Activated naive CD4-positive, alpha-beta T cell treated with anti-CD3 and anti-CD28 coated beads, Interleukin-2, amount 10 ng/mL, durations not matched to agents 7 days and 5 days (primary cell): ENCODE measurements at regions not wholly inside any gene's neighbourhood (a gene's known extent, or its start where the extent isn't known, plus 50 kb on each side); places are given as distances from the start of the nearest gene placed in this dataset.

ENCODE experiments used
- CTCF ChIA-PET: fragments of 350-600 bp; sonication (Branson Sonifier 250); formaldehyde crosslinking; loops from one replicate; lab custom pipeline; 2021; ENCODE audit warnings: antibody characterized with exemption; lab: Charles Lee
- DNase-seq: peaks from one replicate; pipeline ENCODE4 v3.0.0-alpha.2; 2020
- H3K27ac Mint-ChIP-seq: one replicate; pipeline ENCODE4 v1.8.0; 2021; ENCODE audit warnings: mild to moderate bottlenecking, moderate library complexity, mixed read lengths
- H3K27me3 Mint-ChIP-seq: one replicate; pipeline ENCODE4 v1.8.0; 2021; ENCODE audit warnings: mild to moderate bottlenecking, mixed read lengths
- H3K36me3 Mint-ChIP-seq: one replicate; pipeline ENCODE4 v1.8.0; 2021; ENCODE audit warnings: mixed read lengths
- H3K4me1 Mint-ChIP-seq: one replicate; pipeline ENCODE4 v1.8.0; 2021; ENCODE audit warnings: mixed read lengths
- H3K4me3 Mint-ChIP-seq: one replicate; pipeline ENCODE4 v1.8.0; 2021; ENCODE audit warnings: mild to moderate bottlenecking, moderate library complexity, mixed read lengths
- H3K9me3 Mint-ChIP-seq: one replicate; pipeline ENCODE4 v1.8.0; 2021; ENCODE audit warnings: mixed read lengths

DNA sequence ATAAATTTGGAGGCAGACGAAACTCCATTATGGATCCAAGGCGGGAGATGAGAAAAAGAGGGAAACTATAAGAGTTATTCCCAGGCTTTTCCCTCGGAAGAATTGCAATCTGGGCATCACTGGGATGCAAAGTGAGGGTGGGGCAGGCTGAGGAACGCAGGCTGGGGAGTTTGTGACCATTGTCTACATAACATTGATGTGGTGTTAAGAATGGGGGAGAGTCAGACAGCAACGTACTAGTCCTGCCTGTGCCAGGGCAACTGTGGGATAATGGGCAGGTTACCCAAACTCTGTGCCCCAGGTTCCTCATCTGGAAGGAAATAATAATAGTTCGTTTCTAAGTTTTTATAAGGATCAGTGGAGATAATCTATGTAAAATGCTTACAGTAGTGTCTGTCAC is 84.4 kb upstream of the SIX2 start:
- DNase-seq = no peak
- CTCF ChIA-PET = no interaction called here
- H3K27me3 Mint-ChIP-seq = peaks cover 21% of the 10 kb centered on the region

DNA sequence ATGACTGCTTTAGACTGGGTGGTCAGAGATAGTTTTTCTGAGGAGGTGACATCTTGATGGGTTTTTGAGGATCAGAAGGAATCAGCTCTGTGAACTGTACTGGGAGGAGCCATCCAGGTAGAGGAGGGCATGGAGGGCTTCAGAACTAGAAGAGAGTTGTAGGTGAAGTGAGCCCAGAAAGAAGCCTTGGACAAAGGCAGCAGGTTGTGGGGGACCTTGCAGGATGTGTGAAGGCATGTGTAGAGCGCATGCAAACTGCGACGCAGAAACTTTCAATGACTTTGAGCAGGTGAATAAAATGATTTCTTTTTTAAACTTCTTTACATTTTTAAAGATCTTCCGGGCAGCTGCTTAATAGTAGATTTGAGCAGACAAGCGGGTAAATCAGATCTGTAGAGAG is 83.9 kb upstream of the SIX2 start:
- CTCF ChIA-PET = no interaction called here
- Mint-ChIP-seq H3K4me1 (no peaks in the 10 kb centered on the region), H3K27me3 (peaks cover 21% of the 10 kb centered on the region), H3K9me3 (no peaks in the 10 kb centered on the region), H3K36me3 (no peaks in the 10 kb centered on the region), H3K27ac (no peak overlapping the region), H3K4me3 (no peak overlapping the region)
- DNase-seq = no peak

More for the DNA sequence above, 84.4 kb upstream of the SIX2 start:
- Mint-ChIP-seq H3K9me3 (no peaks in the 10 kb centered on the region), H3K4me1 (no peaks in the 10 kb centered on the region), H3K4me3 (no peak overlapping the region), H3K36me3 (no peaks in the 10 kb centered on the region), H3K27ac (no peak overlapping the region)

DNA sequence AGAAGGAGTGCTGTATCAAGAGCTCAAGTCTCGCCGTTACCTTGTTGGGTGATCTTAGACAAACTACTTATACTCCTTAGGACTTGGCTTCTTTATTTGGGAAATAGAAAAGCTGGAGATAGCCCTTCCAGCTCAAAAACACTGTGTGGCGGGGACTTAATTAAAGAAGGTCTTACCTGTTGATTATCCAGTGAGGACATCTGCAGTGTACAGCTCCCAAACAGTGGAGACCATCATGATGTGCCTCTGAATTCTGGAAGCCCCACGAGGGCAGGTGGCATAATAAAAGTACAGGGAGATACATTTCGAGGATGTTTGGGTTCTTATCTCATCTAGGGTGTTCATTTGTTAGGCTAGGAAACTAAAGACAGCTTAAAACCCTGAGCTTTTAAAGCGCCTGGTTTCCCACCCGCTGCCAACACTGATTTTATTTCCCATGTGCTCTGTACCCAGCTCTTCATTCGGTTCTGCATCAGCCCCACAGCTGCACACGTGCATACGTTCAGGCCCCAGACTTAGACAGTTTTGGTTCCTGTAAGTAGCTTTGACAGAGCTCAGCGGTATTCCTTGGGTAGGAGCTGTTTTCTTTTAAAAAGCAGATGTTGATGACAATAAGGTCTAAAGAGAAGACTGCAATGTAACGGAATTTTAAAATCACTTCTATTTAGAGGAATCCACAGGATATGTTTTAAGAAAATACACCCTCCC is 80.5 kb upstream of the SIX2 start:
- H3K9me3 Mint-ChIP-seq = no peaks in the 10 kb centered on the region
- H3K27ac Mint-ChIP-seq = no peak overlapping the region
- no peaks in the 10 kb centered on the region for H3K4me1 Mint-ChIP-seq
- no peaks in the 10 kb centered on the region for H3K36me3 Mint-ChIP-seq
- CTCF ChIA-PET = interaction anchor here (0.8 to 1.4 kb wide), 2 partner anchors 8 to 108 kb away, joined by 3 read pairs; no protein-coding TSS in a partner anchor
- peaks cover 13% of the 10 kb centered on the region for H3K27me3 Mint-ChIP-seq
- DNase-seq = no peak
- H3K4me3 Mint-ChIP-seq = no peak overlapping the region

DNA sequence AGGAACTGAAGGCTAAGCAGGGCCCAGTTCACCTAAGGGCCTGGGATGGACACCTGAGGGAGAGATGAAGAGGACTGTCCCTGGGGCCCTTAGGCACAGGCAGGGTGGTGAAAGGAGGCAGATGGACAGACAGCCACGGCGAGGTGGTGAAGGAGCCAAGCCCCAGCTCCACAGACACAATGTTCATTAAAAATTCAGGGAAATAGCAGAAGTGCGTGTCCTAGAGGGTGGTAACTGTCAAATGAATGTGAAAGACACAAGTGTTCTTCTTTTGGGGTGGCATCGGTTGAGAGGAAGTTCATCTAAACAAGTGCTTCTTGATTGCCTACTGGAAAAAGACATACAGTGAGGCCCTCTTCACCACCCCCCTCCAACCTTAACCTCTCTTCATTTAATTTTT is 76.2 kb upstream of the SIX2 start:
- DNase-seq = no peak
- H3K9me3 Mint-ChIP-seq = no peaks in the 10 kb centered on the region
- no peak overlapping the region for H3K27ac Mint-ChIP-seq
- no peaks in the 10 kb centered on the region for H3K27me3 Mint-ChIP-seq
- no peak overlapping the region for H3K4me3 Mint-ChIP-seq
- CTCF ChIA-PET = no interaction called here
- no peaks in the 10 kb centered on the region for H3K4me1 Mint-ChIP-seq
- no peaks in the 10 kb centered on the region for H3K36me3 Mint-ChIP-seq

DNA sequence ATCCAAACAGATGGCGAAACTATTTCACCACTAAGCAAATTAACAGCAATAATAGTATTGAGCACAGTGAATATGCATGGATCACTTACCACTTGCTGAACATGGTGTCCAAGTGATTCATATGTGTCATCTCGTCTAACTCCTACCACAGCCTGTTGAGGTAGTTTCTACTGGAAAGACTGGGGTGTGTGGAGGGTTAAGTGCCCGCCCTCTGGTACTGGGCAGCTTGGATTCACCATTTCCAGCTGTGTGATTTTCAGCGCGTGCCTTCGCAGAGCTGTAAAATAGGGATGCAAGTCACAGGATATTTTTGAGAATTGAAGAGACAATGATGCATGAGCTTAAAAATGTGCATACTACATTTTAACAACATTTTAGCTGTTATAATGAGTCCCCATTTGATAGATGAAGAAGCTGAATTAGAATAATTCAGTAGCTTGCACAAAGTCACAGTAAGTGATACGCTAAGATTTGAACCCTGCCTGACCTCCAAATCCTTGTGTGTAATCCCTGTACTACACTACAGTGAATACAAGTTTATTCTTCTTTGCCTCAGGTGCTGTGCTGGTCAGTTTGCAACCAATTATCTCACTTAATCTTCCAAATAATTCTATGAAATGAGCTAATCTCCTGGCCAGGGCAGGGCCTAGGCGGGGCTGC is 75.2 kb upstream of the SIX2 start:
- Mint-ChIP-seq H3K4me3 (no peak overlapping the region), H3K9me3 (no peaks in the 10 kb centered on the region), H3K27me3 (no peaks in the 10 kb centered on the region), H3K4me1 (no peaks in the 10 kb centered on the region), H3K36me3 (no peaks in the 10 kb centered on the region), H3K27ac (no peak overlapping the region)
- DNase-seq = no peak
- CTCF ChIA-PET = no interaction called here

DNA sequence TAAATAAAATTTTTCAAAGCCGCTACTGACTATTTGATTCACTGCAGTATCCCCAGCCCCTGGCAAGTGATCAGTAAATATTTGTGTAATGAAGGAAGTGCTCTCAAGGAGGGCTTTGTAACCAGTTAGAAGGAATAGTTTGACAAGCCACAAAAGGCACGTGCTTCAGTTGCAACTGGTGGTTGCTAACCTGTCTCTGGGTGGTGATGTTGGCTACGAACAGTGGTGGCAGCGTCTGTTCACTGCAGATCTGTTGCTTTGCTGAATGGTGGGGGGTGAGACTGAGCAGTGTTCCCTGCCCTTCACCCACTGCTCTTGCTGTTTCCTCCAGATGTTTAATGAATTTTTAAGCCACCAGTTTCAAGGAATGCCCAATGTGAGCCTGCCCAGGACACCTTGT is 73.9 kb upstream of the SIX2 start:
- H3K27me3 Mint-ChIP-seq = no peaks in the 10 kb centered on the region
- no peak overlapping the region for H3K27ac Mint-ChIP-seq

DNA sequence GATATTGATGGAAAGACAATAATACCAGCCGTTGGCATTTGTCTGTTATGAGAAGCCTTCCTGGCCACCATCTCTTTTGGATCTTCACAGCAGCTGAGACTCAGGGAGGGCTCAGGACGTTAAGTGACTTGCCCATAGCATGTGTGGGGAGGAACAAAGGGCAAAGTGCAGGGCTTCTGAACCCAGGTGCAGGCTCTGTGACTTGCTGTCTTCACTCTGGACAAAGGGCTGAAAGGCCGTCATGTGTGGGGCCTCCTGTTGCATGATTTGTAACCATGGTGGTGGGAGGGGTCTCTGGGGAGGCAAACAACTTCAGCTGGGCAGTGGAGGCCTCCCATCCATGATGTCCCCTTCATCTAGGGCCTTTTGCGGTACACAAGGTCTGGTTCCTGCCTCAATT is 65.5 kb upstream of the SIX2 start:
- Mint-ChIP-seq H3K27ac (no peak overlapping the region), H3K27me3 (peaks cover 16% of the 10 kb centered on the region), H3K4me3 (no peak overlapping the region), H3K9me3 (no peaks in the 10 kb centered on the region), H3K4me1 (no peaks in the 10 kb centered on the region), H3K36me3 (no peaks in the 10 kb centered on the region)
- no peak for DNase-seq
- CTCF ChIA-PET = no interaction called here

More for the DNA sequence above, 73.9 kb upstream of the SIX2 start:
- no peaks in the 10 kb centered on the region for H3K36me3 Mint-ChIP-seq
- no peak for DNase-seq
- H3K4me3 Mint-ChIP-seq = no peak overlapping the region
- CTCF ChIA-PET = no interaction called here
- H3K9me3 Mint-ChIP-seq = no peaks in the 10 kb centered on the region
- no peaks in the 10 kb centered on the region for H3K4me1 Mint-ChIP-seq

DNA sequence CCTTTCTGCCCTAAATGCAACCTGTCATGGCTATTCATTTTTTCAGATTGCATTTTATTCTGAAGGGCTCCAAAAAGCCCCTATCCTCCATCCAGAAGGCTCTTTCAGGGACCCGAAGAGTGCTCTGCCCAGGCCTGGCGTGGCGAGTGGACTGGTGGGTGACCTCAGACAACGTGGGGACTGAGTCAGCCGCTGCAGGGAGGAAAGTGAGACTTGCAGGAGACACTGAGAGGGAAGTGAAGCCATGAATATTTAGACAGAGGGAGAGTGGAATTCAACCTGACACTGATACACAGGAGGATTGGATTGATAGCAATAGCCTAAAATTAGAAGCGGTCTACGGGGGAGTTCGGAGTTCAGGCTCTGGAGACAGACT is 63.6 kb upstream of the SIX2 start:
- Mint-ChIP-seq H3K9me3 (no peaks in the 10 kb centered on the region), H3K27me3 (peaks cover 20% of the 10 kb centered on the region)
- CTCF ChIA-PET = no interaction called here

DNA sequence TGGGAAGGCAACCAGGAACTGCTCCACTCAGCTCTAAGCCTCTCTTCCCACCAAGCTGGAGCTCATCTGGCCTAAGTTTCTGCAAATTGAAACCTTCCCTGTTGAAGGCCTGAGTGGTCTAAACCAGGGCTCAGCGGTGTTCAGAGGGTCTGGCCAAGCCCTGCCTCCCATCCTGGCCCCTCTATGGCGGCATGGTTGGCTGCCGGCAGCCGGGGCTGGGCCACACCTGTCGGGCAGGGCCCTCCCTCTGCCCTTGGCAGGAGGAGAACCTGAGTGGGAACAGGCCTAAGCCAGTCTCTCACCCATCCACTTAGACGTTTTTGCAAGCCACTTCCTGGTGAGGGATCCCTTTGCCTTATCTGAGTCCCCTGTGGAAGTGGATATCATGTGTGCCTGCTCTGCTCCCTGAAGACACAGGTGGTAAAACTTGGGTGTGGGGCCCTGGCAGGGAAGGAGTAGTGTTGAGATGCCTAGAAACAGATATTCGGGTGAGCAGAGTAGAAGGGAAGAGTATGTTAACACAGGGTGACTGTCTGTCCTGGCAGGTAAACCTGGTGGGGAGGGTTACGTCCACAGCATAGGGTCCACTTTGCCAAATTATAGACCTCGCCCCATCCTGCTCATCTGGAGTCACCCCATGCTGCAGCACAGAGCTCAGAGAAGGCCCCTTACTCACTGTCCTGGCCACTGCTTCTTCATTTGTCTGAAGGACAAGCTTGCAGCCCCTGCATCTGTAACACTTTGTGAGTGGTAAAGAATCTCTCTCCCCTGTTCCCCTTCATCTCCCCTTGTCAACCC is 63.0 kb upstream of the SIX2 start:
- H3K27ac Mint-ChIP-seq = no peak overlapping the region
- H3K4me1 Mint-ChIP-seq = no peaks in the 10 kb centered on the region
- H3K9me3 Mint-ChIP-seq = no peaks in the 10 kb centered on the region
- no peak for DNase-seq
- no peaks in the 10 kb centered on the region for H3K36me3 Mint-ChIP-seq
- CTCF ChIA-PET = no interaction called here
- peaks cover 20% of the 10 kb centered on the region for H3K27me3 Mint-ChIP-seq
- H3K4me3 Mint-ChIP-seq = no peak overlapping the region

More for the DNA sequence above, 63.6 kb upstream of the SIX2 start:
- no peak overlapping the region for H3K27ac Mint-ChIP-seq
- no peaks in the 10 kb centered on the region for H3K4me1 Mint-ChIP-seq
- no peaks in the 10 kb centered on the region for H3K36me3 Mint-ChIP-seq
- no peak overlapping the region for H3K4me3 Mint-ChIP-seq
- DNase-seq = no peak

DNA sequence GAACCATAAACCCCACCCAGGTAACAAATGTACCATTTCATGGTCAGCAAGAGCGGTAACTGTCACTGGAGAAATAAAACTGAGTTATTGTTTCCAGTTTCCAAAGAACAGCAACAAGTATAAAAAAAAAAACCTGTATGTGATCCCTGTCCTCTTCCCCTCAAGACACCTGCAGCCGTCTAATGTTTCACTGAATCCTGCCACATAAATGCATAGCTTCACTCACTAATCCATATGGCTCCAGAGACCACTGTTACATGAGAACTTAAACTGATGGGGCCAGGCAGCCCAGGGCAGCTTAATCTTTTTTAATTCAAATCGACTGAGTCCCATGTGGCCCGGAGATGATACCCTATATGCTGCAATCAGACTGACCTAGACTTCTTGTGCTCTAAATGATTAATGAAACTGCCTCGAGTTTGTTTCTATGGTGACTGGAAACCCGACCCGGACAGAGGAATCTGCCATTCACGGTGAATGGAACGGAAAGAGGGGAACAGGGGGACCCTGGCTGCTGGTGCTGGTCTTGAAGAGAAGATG is 60.9 kb upstream of the SIX2 start:
- Mint-ChIP-seq H3K27ac (no peak overlapping the region), H3K27me3 (peaks cover 24% of the 10 kb centered on the region), H3K9me3 (no peaks in the 10 kb centered on the region), H3K4me1 (no peaks in the 10 kb centered on the region), H3K36me3 (no peaks in the 10 kb centered on the region), H3K4me3 (no peak overlapping the region)
- CTCF ChIA-PET = no interaction called here
- no peak for DNase-seq

DNA sequence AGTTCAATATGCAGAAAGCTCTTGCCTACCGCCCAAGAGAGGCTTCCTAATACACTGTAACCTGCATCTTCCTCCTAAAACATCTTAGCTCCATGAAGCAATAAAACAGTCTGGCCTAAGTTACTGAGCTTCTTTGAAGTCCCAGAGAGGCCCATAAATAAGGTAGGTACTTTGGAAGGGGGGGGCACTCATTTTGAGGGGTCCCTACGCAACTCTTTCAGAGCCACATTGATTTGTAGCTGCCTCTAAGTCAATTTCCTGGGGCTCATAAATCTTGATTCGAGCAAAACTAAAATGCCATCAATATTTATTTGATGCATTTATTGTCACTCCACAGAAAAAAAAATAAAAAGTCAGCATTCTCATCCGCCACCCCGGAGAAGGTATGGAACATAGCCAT is 60.4 kb upstream of the SIX2 start:
- Mint-ChIP-seq H3K27me3 (peaks cover 24% of the 10 kb centered on the region), H3K36me3 (no peaks in the 10 kb centered on the region), H3K4me3 (no peak overlapping the region), H3K9me3 (no peaks in the 10 kb centered on the region), H3K27ac (no peak overlapping the region), H3K4me1 (no peaks in the 10 kb centered on the region)
- CTCF ChIA-PET = no interaction called here
- no peak for DNase-seq

DNA sequence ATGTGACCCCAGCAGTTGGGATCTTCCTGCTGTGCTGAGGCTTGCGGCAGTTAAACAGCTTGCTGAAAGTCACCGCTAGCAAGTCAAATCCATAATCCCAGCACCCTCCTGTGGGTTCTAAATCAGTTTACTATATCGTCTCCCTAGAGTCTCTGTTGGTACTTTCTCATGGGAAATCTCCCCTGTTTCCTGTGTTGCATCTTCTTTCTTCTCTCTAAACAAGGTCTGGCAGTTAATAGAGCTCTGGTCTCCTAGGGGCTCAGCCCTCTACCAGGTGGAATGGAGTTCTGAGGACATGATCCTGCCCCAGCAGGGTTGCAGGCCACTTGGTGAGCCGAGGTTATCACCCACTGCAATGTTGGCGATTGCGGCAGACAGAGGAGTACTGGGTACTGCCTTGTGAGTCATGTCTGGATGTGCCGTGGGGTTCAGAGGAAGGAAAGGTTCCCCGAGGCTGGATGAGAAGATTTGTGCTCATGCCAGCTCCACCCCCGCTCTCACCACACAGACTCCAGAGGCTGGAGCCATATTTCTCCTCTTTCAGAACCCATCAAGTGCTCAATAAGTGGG is 59.4 kb upstream of the SIX2 start:
- DNase-seq = no peak
- Mint-ChIP-seq H3K36me3 (no peaks in the 10 kb centered on the region), H3K9me3 (no peaks in the 10 kb centered on the region), H3K4me1 (no peaks in the 10 kb centered on the region), H3K27me3 (peaks cover 24% of the 10 kb centered on the region), H3K27ac (no peak overlapping the region), H3K4me3 (no peak overlapping the region)
- CTCF ChIA-PET = no interaction called here

DNA sequence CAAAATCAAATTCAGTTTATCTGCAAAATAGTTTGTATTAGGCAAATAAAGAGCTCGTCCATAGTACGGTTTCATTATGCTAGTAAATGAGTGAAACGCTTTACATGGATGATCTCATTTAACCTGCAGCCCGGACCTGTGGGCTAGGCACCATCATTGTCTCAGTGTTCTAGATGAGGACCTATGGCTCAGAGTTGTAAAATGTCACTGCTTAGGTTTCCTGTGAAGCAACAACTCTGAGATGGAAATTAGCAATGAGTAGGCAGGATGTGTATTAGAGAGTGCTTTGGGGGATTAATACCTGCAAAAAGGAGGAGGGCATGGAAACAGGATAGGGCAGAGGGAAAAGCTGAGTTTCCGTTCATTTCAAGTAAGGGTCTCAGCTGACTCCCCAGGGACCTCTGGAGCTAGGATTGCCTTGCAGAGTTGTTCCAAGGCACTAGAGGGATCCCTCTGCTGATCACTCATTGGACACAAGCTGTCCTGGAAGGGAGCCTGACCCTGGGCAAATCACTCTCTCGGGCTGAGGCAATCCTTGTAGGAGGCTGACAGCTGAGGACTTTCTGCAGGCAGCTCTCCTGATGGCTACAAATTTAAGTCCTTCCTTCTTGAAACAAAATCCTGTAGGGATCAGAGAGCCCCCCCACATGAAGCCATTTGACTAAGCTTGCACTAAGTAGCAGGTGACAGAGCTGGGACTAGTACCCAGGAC is 58.8 kb upstream of the SIX2 start:
- no peaks in the 10 kb centered on the region for H3K9me3 Mint-ChIP-seq
- CTCF ChIA-PET = no interaction called here
- no peak overlapping the region for H3K27ac Mint-ChIP-seq
- H3K27me3 Mint-ChIP-seq = peaks cover 24% of the 10 kb centered on the region
- no peaks in the 10 kb centered on the region for H3K4me1 Mint-ChIP-seq
- H3K36me3 Mint-ChIP-seq = no peaks in the 10 kb centered on the region
- no peak for DNase-seq
- H3K4me3 Mint-ChIP-seq = no peak overlapping the region
